HepG2 (cell line): ENCODE measurements at regions not wholly inside any gene's neighbourhood (a gene's known extent, or its start where the extent isn't known, plus 50 kb on each side); places are given as distances from the start of the nearest gene placed in this dataset.

Source experiments
- ATAC-seq: fragments of 200-7000 bp; cut with Tn5 transposase; 3 replicates; pipeline ENCODE4 v1.9.1; 2020; ENCODE audit warnings: mild to moderate bottlenecking, moderate library complexity
- BruUV-seq: library from RNA; stranded (reverse); fragments of 400-500 nt; replicated peaks from 2 replicates; lab custom pipeline; 2021; lab: Mats Ljungman, UMichigan
- CTCF ChIA-PET: fragments of 300-600 bp; formaldehyde crosslinking; extraction: SDS; loops from one replicate; lab custom pipeline; 2021; ENCODE audit warnings: low total read pairs, inconsistent platforms, low intra/inter-chr PET ratio; lab: Yijun Ruan, JAX
- POLR2A ChIA-PET: fragments of 350-600 bp; sonication (Branson Sonifier 250); formaldehyde crosslinking; loops from one replicate; lab custom pipeline; 2020; ENCODE audit warnings: antibody characterized with exemption, inconsistent platforms; lab: Yijun Ruan, JAX
- DNase-seq: peaks from one replicate; pipeline ENCODE4 v3.0.0-alpha.2; 2015; ENCODE audit warnings: low spot score
- FAIRE-seq: peaks from 3 replicates; lab custom pipeline; 2011; peaks lifted over from hg19 to GRCh38; lab: Jason Lieb, UNC
- H2AFZ ChIP-seq: one replicate; pipeline ENCODE4 v1.6.1; 2011; ENCODE audit warnings: low read length, inconsistent platforms
- H3K27ac ChIP-seq: fragments of 300-600 bp; 3 replicates; pipeline ENCODE4 v1.8.0; 2011; ENCODE audit warnings: mixed run types, mild to moderate bottlenecking, mixed read lengths, low read length, inconsistent platforms; ENCODE audit not compliant: insufficient read depth; ENCODE audit errors: extremely low read length
- H3K27me3 ChIP-seq, 2 experiments: fragments of 200-600 bp in 1 of 2; 2 replicates in 1 of 2; 3 replicates in 1 of 2; pipeline versions ENCODE4 v1.6.0 to v1.8.0; 2011; ENCODE audit warnings: low read length in 2 of 2, mild to moderate bottlenecking in 2 of 2, moderate library complexity in 2 of 2, inconsistent platforms in 1 of 2; ENCODE audit not compliant: insufficient read depth in 2 of 2, control insufficient read depth in 1 of 2
- H3K36me3 ChIP-seq, 2 experiments: fragments of 200-600 bp in 1 of 2; replicated peaks in 1 of 2; 2 replicates in 1 of 2; 3 replicates in 1 of 2; pipeline versions ENCODE4 v1.5.1 to v1.8.0; 2011; ENCODE audit warnings: low read length in 2 of 2, inconsistent platforms in 1 of 2; ENCODE audit not compliant: insufficient read depth in 2 of 2, control insufficient read depth in 1 of 2
- H3K4me1 ChIP-seq: 2 replicates; pipeline ENCODE4 v1.5.1; 2012; ENCODE audit warnings: low read length, inconsistent platforms; ENCODE audit not compliant: insufficient read depth
- H3K4me2 ChIP-seq: 2 replicates; pipeline ENCODE4 v1.6.0; 2011; ENCODE audit warnings: low read depth, low read length, inconsistent platforms
- H3K4me3 ChIP-seq, 3 experiments: fragments of 200-600 bp in 1 of 3; sonication (generic), shearing (Covaris generic) in 1 of 3; replicated peaks in 1 of 3; 2 replicates each; pipeline ENCODE4 v1.5.1; 2011 to 2016; ENCODE audit warnings: low read length in 3 of 3, inconsistent platforms in 2 of 3, low read depth in 2 of 3, mild to moderate bottlenecking in 2 of 3, control low read depth in 1 of 3, mixed read lengths in 1 of 3; ENCODE audit not compliant: insufficient read depth in 1 of 3
- H3K79me2 ChIP-seq: one replicate; pipeline ENCODE4 v1.6.1; 2011; ENCODE audit warnings: low read length, inconsistent platforms; ENCODE audit not compliant: insufficient read depth
- H3K9ac ChIP-seq: 2 replicates; pipeline ENCODE4 v1.6.0; 2011; ENCODE audit warnings: mild to moderate bottlenecking, low read depth, low read length, inconsistent platforms; ENCODE audit not compliant: insufficient read depth
- H3K9me3 ChIP-seq: 2 replicates; pipeline ENCODE4 v1.5.1; 2012; ENCODE audit warnings: mild to moderate bottlenecking, low read length
- H4K20me1 ChIP-seq: 2 replicates; pipeline ENCODE4 v1.6.0; 2011; ENCODE audit warnings: inconsistent platforms, mild to moderate bottlenecking, low read length, moderate library complexity; ENCODE audit not compliant: insufficient read depth
- ETV5 ChIP-seq: IDR thresholded peaks from 2 replicates; pipeline ENCODE4 v1.6.1; 2018; ENCODE audit warnings: missing biosample characterization, missing genetic modification reagents, inconsistent platforms, borderline replicate concordance
- FOSL1 ChIP-seq: sonication (generic); formaldehyde crosslinking; IDR thresholded peaks from 2 replicates; pipeline ENCODE4 v1.9.0; 2021; ENCODE audit warnings: missing genetic modification reagents, borderline replicate concordance
- FOSL2 ChIP-seq: sonication (generic); formaldehyde crosslinking; IDR thresholded peaks from 2 replicates; pipeline ENCODE4 v1.4.0; 2020; ENCODE audit warnings: missing genetic modification reagents
- HMG20B ChIP-seq: conservative IDR thresholded peaks from 2 replicates; pipeline ENCODE4 v1.6.1; 2016; ENCODE audit warnings: missing genetic modification reagents, missing compliant biosample characterization
- NR2C2 ChIP-seq: sonication (generic); formaldehyde crosslinking; IDR thresholded peaks from 2 replicates; pipeline ENCODE4 v1.4.0; 2020; ENCODE audit warnings: missing genetic modification reagents, mild to moderate bottlenecking, moderate library complexity, borderline replicate concordance
- NR2F6 ChIP-seq, 2 experiments: IDR thresholded peaks; 2 replicates each; pipeline ENCODE4 v1.6.1; 2016; ENCODE audit warnings: antibody characterized with exemption in 1 of 2, mild to moderate bottlenecking in 1 of 2
- PLRG1 ChIP-seq: fragments of 450-650 bp; conservative IDR thresholded peaks from 2 replicates; pipeline ENCODE4 v1.6.1; 2016
- POLR2AphosphoS2 ChIP-seq: IDR thresholded peaks from 2 replicates; pipeline ENCODE4 v1.6.1; 2011; ENCODE audit warnings: low read depth, low read length, improper control_type of control experiment
- RXRA ChIP-seq: sonication (generic); formaldehyde crosslinking; IDR thresholded peaks from 2 replicates; pipeline ENCODE4 v1.5.1; 2020; ENCODE audit warnings: missing genetic modification reagents
- TBX3 ChIP-seq: fragments of 450-650 bp; IDR thresholded peaks from 2 replicates; pipeline ENCODE4 v1.6.1; 2017; ENCODE audit warnings: antibody characterized with exemption, mild to moderate bottlenecking, inconsistent platforms, borderline replicate concordance
- TEAD3 ChIP-seq: optimal IDR thresholded peaks from 2 replicates; pipeline ENCODE3; 2016; ENCODE audit warnings: borderline replicate concordance
- YY1 ChIP-seq: IDR thresholded peaks from 2 replicates; pipeline ENCODE4 v1.6.1; 2011; ENCODE audit warnings: low read length, low read depth, moderate library complexity, mild to moderate bottlenecking; ENCODE audit not compliant: insufficient read depth, insufficient replicate concordance
- ZBTB20 ChIP-seq: sonication (generic); formaldehyde crosslinking; IDR thresholded peaks from 2 replicates; pipeline ENCODE4 v1.8.1; 2023; ENCODE audit warnings: missing genetic modification reagents, low read depth, mild to moderate bottlenecking, borderline replicate concordance
- ZNF20 ChIP-seq: sonication (generic); formaldehyde crosslinking; IDR thresholded peaks from 2 replicates; pipeline ENCODE4 v1.4.0; 2020; ENCODE audit warnings: mild to moderate bottlenecking, moderate library complexity, missing genetic modification reagents
- ZNF274 ChIP-seq: sonication (generic); formaldehyde crosslinking; IDR thresholded peaks from 2 replicates; pipeline ENCODE4 v1.5.1; 2020; ENCODE audit warnings: mild to moderate bottlenecking, missing genetic modification reagents
- ZNF616 ChIP-seq: sonication (generic); formaldehyde crosslinking; IDR thresholded peaks from 2 replicates; pipeline ENCODE4 v1.5.0; 2020; ENCODE audit warnings: low read depth, mild to moderate bottlenecking, missing genetic modification reagents
- ZNF652 ChIP-seq: IDR thresholded peaks from 2 replicates; pipeline ENCODE4 v1.6.1; 2016; ENCODE audit warnings: low read depth, borderline replicate concordance
- ZNF720 ChIP-seq: sonication (generic); formaldehyde crosslinking; IDR thresholded peaks from 2 replicates; pipeline ENCODE4 v1.4.0; 2020; ENCODE audit warnings: missing genetic modification reagents
- ZNF768 ChIP-seq: sonication (generic); formaldehyde crosslinking; IDR thresholded peaks from 2 replicates; pipeline ENCODE4 v1.4.0; 2020; ENCODE audit warnings: missing genetic modification reagents
- ZSCAN31 ChIP-seq: sonication (generic); formaldehyde crosslinking; IDR thresholded peaks from 2 replicates; pipeline ENCODE4 v1.5.0; 2020; ENCODE audit warnings: low read depth, mild to moderate bottlenecking, missing genetic modification reagents
- WGBS: methylation state at CpG from one replicate; pipeline ENCODE4 v1.1.6; 2017; ENCODE audit warnings: low lambda C conversion rate; 5-methylcytosine and 5-hydroxymethylcytosine counted together
- in situ Hi-C: cut with HindIII; loops from 2 replicates; pipeline ENCODE4 v1.10.0; 2017; ENCODE audit warnings: low pct_unique_long_range_greater_than_20kb; ENCODE audit not compliant: extremely low pct_ligation_motif_present
- intact Hi-C: fragments of 100-400 bp; cut with micrococcal nuclease; formaldehyde crosslinking; loops from one replicate; pipeline ENCODE4 v1.10.0; 2022; ENCODE audit not compliant: unreplicated experiment

DNA sequence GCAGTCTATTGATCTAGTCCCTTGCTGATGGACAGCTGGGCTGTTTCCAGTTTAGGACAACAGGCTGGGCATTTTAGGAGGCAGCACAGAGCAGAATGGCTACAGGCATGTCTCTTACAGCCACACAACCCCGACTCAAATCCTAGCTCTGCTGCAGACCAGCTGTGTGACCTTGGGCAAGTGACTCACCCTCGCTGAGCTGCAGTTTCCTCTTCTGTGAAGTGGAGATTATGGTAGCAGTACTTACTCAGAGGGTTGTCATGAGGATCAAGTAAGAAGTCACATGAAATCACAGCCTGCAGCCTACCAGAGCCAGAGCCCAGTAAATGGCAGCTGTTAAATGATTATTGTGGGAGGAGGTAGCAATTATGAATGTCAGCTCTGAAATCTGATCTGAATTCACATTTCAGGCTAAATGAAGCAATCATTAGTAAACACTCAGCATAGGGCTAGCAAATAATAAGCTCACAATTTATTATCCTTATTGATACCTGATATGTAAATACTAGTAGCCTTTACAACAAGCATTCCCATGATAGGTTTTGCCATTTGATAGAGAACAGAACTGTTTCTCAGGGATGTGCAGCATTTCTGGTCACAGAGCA lies 58.9 kb downstream of the MYEOV start:
- Histone ChIP-seq H3K79me2 (no peaks in the 10 kb centered on the region), H3K27me3 (peaks cover 0 to 12% of the 10 kb centered on the region in 2 experiments; a peak in 2 of 5 replicates), H3K9ac (no peak overlapping the region), H3K4me2 (no peak overlapping the region), H4K20me1 (no peaks in the 10 kb centered on the region), H3K9me3 (no peaks in the 10 kb centered on the region)
- 0% methylated on average over 2 of the region's 2 CpGs for WGBS
- intact Hi-C loops: no loop called here
- FAIRE-seq (no peak), DNase-seq (no peak)
- CTCF ChIA-PET: no interaction called here
- no TSS peak for BruUV-seq
- POLR2A ChIA-PET: interaction anchor here (0.6 kb wide), 1 partner anchor 1233 kb away, joined by 3 read pairs; no protein-coding TSS in a partner anchor
- in situ Hi-C loops: no loop called here
- 0 out of 2 replicates have a peak, but pooled peaks have one; percentile 16 for TF ChIP-seq FOSL1 (CRISPR knock-in tag)
- no peak for TF ChIP-seq PLRG1
- no peak for TF ChIP-seq NR2C2
- peak; percentile 46 for TF ChIP-seq FOSL2 (CRISPR knock-in tag)
- TF ChIP-seq ZNF720 (CRISPR knock-in tag): no peak
- TF ChIP-seq ZNF768: peak; percentile 94
- TF ChIP-seq ZNF20 (CRISPR knock-in tag): no peak
- TF ChIP-seq, all 625 proteins: peak for 3
- H3K4me3 ChIP-seq: no peak overlapping the region
- H2AFZ ChIP-seq: no peak overlapping the region
- no peak for ATAC-seq
- H3K36me3 ChIP-seq: no peaks in the 10 kb centered on the region
- no peak overlapping the region for H3K27ac ChIP-seq
- H3K4me1 ChIP-seq: peaks cover 19% of the 10 kb centered on the region

DNA sequence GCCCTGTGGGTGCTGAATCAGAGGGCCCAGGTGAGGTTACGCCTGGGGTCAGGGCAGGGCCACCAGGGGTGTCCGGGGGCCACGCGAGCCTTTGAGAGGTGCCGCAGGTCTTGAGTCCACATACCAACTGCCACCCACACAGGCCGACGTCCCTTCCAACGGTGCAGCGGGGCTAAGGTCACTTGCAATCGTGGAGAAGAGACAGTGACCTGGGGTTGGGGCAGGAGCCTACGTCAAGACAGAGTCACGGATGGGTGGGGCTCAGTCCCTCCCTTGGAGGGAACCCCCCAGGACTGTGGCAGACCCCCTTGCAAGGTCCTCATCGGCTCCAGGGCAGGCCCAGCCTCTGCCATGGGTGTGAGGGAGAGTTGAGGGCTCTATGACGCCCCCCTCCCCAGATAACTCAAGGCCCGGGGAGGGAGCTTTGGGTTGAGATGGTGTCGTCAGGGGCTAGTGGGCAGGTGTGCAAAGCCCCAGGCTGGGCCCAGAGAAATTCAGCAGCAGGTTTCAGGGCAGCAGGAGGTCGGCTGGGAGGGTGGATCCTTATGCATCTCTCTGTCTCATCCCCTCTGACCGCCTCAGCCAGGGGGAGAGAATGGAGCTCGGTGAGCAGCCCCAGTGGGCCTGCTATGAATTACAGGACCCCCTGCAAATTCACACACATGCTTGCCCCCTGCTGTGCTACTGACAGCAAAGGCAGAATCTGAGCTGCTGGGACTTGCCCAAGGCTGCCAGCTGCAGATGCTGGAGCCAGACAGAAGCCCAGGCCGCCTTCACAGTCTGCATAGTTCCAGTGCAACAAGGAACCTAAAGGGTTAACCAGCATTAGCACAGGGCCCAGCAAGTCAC lies 60.0 kb downstream of the MYEOV start:
- Histone ChIP-seq H3K27ac (no peak overlapping the region), H3K4me2 (no peak overlapping the region), H2AFZ (no peak overlapping the region), H3K4me1 (peaks cover 19% of the 10 kb centered on the region), H3K36me3 (no peaks in the 10 kb centered on the region), H3K4me3 (no peak overlapping the region), H3K9me3 (no peaks in the 10 kb centered on the region), H3K79me2 (no peaks in the 10 kb centered on the region), H3K9ac (no peak overlapping the region), H3K27me3 (peaks cover 0 to 9% of the 10 kb centered on the region in 2 experiments; a peak in 2 of 5 replicates), H4K20me1 (no peaks in the 10 kb centered on the region)
- DNase-seq (no peak), FAIRE-seq (no peak), ATAC-seq (peak; percentile 30)
- WGBS: 29% methylated on average over 1 of the region's 20 CpGs
- ChIA-PET CTCF (no interaction called here), POLR2A (no interaction called here)
- intact Hi-C loops (no loop called here), in situ Hi-C loops (no loop called here)
- BruUV-seq: no TSS peak
- TF ChIP-seq TEAD3 (CRISPR knock-in tag) (peak; percentile 19), HMG20B (CRISPR knock-in tag) (no peak), ZNF274 (CRISPR knock-in tag) (no peak), NR2F6 (IDR thresholded peaks at IDR 0.05) (no peak), NR2F6 (CRISPR knock-in tag; IDR thresholded peaks at IDR 0.05) (peak; percentile 29; the same call in 1 of the 2 replicates), FOSL2 (CRISPR knock-in tag) (peak; percentile 20; the same call in 1 of the 2 replicates), RXRA (peak; percentile 62; the same call in 1 of the 2 replicates), ZNF616 (CRISPR knock-in tag) (no peak), ZNF652 (peak; percentile 60; the same call in 1 of the 2 replicates), ETV5 (no peak), TBX3 (peak; percentile 19; the same call in 1 of the 2 replicates), ZBTB20 (no peak), POLR2AphosphoS2 (no peak), YY1 (no peak), ZSCAN31 (CRISPR knock-in tag) (no peak)
